ENCODE measurements at regions not wholly inside any gene's neighbourhood (a gene's known extent, or its start where the extent isn't known, plus 50 kb on each side); places are given as distances from the start of the nearest gene placed in this dataset.

DNA sequence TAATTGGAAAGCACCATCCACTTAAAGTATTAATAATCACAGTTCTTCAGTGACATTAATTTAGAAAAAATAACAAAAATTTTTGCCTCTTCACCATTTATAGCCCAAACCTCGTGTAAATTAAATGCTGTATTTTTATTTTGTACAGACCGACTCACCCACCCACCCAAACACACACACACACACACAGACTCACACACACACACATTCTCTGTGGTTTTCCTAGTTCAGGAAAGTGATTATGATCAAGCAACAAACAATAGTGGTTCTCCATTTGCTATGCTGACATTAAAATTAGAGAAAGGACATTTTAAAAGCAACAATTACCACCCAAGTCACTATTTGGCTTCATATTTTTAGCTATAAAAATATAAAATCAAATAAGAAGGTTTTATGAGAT lies 112.5 kb upstream of the FLRT2 start:
- ChIA-PET POLR2A (no interaction called here), CTCF (no interaction called here)
- Mint-ChIP-seq H3K4me3 (no peak overlapping the region), H3K9me3 (no peaks in the 10 kb centered on the region), H3K36me3 (no peaks in the 10 kb centered on the region), H3K4me1 (no peaks in the 10 kb centered on the region), H3K27me3 (ENCODE audit: low read depth) (no peaks in the 10 kb centered on the region), H3K27ac (no peak overlapping the region)
- no peak for ATAC-seq
- no peak for TF ChIP-seq CBFB (CRISPR knock-in tag; IDR thresholded peaks at IDR 0.05; ENCODE audit: low read depth)
- TF ChIP-seq, protein P1, sequence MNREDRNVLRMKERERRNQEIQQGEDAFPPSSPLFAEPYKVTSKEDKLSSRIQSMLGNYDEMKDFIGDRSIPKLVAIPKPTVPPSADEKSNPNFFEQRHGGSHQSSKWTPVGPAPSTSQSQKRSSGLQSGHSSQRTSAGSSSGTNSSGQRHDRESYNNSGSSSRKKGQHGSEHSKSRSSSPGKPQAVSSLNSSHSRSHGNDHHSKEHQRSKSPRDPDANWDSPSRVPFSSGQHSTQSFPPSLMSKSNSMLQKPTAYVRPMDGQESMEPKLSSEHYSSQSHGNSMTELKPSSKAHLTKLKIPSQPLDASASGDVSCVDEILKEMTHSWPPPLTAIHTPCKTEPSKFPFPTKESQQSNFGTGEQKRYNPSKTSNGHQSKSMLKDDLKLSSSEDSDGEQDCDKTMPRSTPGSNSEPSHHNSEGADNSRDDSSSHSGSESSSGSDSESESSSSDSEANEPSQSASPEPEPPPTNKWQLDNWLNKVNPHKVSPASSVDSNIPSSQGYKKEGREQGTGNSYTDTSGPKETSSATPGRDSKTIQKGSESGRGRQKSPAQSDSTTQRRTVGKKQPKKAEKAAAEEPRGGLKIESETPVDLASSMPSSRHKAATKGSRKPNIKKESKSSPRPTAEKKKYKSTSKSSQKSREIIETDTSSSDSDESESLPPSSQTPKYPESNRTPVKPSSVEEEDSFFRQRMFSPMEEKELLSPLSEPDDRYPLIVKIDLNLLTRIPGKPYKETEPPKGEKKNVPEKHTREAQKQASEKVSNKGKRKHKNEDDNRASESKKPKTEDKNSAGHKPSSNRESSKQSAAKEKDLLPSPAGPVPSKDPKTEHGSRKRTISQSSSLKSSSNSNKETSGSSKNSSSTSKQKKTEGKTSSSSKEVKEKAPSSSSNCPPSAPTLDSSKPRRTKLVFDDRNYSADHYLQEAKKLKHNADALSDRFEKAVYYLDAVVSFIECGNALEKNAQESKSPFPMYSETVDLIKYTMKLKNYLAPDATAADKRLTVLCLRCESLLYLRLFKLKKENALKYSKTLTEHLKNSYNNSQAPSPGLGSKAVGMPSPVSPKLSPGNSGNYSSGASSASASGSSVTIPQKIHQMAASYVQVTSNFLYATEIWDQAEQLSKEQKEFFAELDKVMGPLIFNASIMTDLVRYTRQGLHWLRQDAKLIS (CRISPR knock-in tag; IDR thresholded peaks at IDR 0.05; ENCODE audit: borderline replicate concordance): no peak
- no peak for TF ChIP-seq RELA (CRISPR knock-in tag; IDR thresholded peaks at IDR 0.05; ENCODE audit: borderline replicate concordance)
- no peak for DNase-seq (ENCODE audit: low spot score)

DNA sequence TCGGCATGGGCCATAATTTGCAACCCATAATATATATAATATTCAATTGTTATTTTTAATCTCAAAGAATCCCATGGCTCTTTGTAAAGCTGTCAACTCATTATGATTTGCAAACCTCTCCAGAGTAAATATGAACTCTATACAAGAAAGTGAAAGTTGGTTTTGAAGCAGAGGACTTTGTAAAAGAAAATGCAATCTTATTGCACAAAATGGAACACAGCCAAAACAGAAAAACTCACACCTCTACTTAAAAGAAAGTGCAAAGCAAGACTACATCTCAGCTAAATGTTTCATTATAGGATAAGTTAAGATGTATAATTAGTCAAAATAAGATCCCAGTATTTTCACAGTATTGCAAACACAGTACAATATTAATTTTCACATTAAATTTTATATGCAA lies 111.2 kb upstream of the FLRT2 start:
- H3K9me3 Mint-ChIP-seq: no peaks in the 10 kb centered on the region
- no peak for DNase-seq (ENCODE audit: low spot score)
- no peak for ATAC-seq
- ChIA-PET POLR2A (no interaction called here), CTCF (no interaction called here)
- H3K27me3 Mint-ChIP-seq (ENCODE audit: low read depth): no peaks in the 10 kb centered on the region
- H3K36me3 Mint-ChIP-seq: no peaks in the 10 kb centered on the region
- no peak overlapping the region for H3K4me3 Mint-ChIP-seq
- H3K4me1 Mint-ChIP-seq: no peaks in the 10 kb centered on the region
- TF ChIP-seq FOXJ3 (CRISPR knock-in tag; IDR thresholded peaks at IDR 0.05; ENCODE audit: borderline replicate concordance): no peak
- no peak for TF ChIP-seq FOXP1 (CRISPR knock-in tag; IDR thresholded peaks at IDR 0.05; ENCODE audit: borderline replicate concordance)
- no peak for TF ChIP-seq JAZF1 (CRISPR knock-in tag; IDR thresholded peaks at IDR 0.05)
- TF ChIP-seq, protein P2, sequence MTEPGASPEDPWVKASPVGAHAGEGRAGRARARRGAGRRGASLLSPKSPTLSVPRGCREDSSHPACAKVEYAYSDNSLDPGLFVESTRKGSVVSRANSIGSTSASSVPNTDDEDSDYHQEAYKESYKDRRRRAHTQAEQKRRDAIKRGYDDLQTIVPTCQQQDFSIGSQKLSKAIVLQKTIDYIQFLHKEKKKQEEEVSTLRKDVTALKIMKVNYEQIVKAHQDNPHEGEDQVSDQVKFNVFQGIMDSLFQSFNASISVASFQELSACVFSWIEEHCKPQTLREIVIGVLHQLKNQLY (CRISPR knock-in tag; IDR thresholded peaks at IDR 0.05): no peak
- H3K27ac Mint-ChIP-seq: no peak overlapping the region

DNA sequence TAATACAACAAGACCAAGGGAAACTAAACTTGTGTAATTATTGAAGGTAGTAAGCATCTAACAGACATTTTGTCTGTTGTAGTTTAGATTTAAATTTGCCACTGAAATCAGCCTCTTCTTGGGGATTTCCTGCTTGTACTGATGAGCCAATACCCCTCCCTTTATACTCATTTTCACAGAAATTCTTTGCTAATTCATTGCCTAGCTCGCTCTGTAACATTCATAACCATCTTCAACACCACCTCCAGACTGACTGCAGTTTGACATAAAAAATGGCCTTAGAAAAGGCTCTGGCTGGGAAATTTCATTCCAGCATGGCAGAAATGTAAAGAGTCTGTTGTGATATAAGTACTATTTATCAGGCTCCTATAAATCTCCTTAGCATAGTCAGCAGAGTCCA lies 109.7 kb upstream of the FLRT2 start:
- no peaks in the 10 kb centered on the region for H3K36me3 Mint-ChIP-seq
- ATAC-seq (no peak), DNase-seq (ENCODE audit: low spot score) (no peak)
- H3K4me3 Mint-ChIP-seq: no peak overlapping the region
- CTCF ChIA-PET: no interaction called here
- no peaks in the 10 kb centered on the region for H3K27me3 Mint-ChIP-seq (ENCODE audit: low read depth)
- TF ChIP-seq FOXJ3 (CRISPR knock-in tag; IDR thresholded peaks at IDR 0.05; ENCODE audit: borderline replicate concordance) (no peak), NR1H2 (CRISPR knock-in tag; IDR thresholded peaks at IDR 0.05) (no peak), RELA (CRISPR knock-in tag; IDR thresholded peaks at IDR 0.05; ENCODE audit: borderline replicate concordance) (no peak), NFATC4 (CRISPR knock-in tag; IDR thresholded peaks at IDR 0.05) (no peak), RORB (CRISPR knock-in tag; IDR thresholded peaks at IDR 0.05) (no peak), TEAD4 (CRISPR knock-in tag; IDR thresholded peaks at IDR 0.05) (no peak)
- TF ChIP-seq, protein P3, sequence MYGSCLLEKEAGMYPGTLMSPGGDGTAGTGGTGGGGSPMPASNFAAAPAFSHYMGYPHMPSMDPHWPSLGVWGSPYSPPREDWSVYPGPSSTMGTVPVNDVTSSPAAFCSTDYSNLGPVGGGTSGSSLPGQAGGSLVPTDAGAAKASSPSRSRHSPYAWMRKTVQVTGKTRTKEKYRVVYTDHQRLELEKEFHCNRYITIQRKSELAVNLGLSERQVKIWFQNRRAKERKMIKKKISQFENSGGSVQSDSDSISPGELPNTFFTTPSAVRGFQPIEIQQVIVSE (CRISPR knock-in tag; IDR thresholded peaks at IDR 0.05; ENCODE audit: borderline replicate concordance): no peak
- TF ChIP-seq, protein P4, sequence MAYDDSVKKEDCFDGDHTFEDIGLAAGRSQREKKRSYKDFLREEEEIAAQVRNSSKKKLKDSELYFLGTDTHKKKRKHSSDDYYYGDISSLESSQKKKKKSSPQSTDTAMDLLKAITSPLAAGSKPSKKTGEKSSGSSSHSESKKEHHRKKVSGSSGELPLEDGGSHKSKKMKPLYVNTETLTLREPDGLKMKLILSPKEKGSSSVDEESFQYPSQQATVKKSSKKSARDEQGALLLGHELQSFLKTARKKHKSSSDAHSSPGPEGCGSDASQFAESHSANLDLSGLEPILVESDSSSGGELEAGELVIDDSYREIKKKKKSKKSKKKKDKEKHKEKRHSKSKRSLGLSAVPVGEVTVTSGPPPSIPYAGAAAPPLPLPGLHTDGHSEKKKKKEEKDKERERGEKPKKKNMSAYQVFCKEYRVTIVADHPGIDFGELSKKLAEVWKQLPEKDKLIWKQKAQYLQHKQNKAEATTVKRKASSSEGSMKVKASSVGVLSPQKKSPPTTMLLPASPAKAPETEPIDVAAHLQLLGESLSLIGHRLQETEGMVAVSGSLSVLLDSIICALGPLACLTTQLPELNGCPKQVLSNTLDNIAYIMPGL (CRISPR knock-in tag; IDR thresholded peaks at IDR 0.05): no peak
- TF ChIP-seq, protein P5, sequence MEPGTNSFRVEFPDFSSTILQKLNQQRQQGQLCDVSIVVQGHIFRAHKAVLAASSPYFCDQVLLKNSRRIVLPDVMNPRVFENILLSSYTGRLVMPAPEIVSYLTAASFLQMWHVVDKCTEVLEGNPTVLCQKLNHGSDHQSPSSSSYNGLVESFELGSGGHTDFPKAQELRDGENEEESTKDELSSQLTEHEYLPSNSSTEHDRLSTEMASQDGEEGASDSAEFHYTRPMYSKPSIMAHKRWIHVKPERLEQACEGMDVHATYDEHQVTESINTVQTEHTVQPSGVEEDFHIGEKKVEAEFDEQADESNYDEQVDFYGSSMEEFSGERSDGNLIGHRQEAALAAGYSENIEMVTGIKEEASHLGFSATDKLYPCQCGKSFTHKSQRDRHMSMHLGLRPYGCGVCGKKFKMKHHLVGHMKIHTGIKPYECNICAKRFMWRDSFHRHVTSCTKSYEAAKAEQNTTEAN (CRISPR knock-in tag; IDR thresholded peaks at IDR 0.05): no peak
- TF ChIP-seq, protein P6, sequence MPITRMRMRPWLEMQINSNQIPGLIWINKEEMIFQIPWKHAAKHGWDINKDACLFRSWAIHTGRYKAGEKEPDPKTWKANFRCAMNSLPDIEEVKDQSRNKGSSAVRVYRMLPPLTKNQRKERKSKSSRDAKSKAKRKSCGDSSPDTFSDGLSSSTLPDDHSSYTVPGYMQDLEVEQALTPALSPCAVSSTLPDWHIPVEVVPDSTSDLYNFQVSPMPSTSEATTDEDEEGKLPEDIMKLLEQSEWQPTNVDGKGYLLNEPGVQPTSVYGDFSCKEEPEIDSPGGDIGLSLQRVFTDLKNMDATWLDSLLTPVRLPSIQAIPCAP (CRISPR knock-in tag; IDR thresholded peaks at IDR 0.05): no peak
- H3K9me3 Mint-ChIP-seq: no peaks in the 10 kb centered on the region
- no peaks in the 10 kb centered on the region for H3K4me1 Mint-ChIP-seq
- POLR2A ChIA-PET: no interaction called here
- H3K27ac Mint-ChIP-seq: no peak overlapping the region

Data from WTC11 (cell line).